B cell (primary cell): ENCODE measurements at regions not wholly inside any gene's neighbourhood (a gene's known extent, or its start where the extent isn't known, plus 50 kb on each side); places are given as distances from the start of the nearest gene placed in this dataset.

ENCODE experiments used
- ATAC-seq: fragments of 200-7000 bp; cut with Tn5 transposase; one replicate; pipeline ENCODE4 v1.10.0; 2021; ENCODE audit warnings: low read depth, mild to moderate bottlenecking, moderate number of reproducible peaks, moderate library complexity
- CTCF ChIA-PET: fragments of 350-600 bp; sonication (Branson Sonifier 250); formaldehyde crosslinking; loops from one replicate; lab custom pipeline; 2021; ENCODE audit warnings: antibody characterized with exemption, inconsistent platforms; lab: Charles Lee
- POLR2A ChIA-PET: fragments of 350-600 bp; sonication (Branson Sonifier 250); formaldehyde crosslinking; loops from one replicate; lab custom pipeline; 2021; ENCODE audit warnings: antibody characterized with exemption; lab: Charles Lee
- DNase-seq: peaks from one replicate; pipeline ENCODE4 v3.0.0; 2013
- H2AFZ ChIP-seq: 2 replicates; pipeline ENCODE4 v1.6.1; 2012; ENCODE audit warnings: mild to moderate bottlenecking, low read depth, low read length; ENCODE audit not compliant: insufficient read depth, poor library complexity, severe bottlenecking
- H3K27ac ChIP-seq, 2 donors: 1 replicate in 1 of 2; 2 replicates in 1 of 2; pipeline ENCODE4 v1.5.1; 2012 to 2013; ENCODE audit warnings: low read length in 2 of 2, mild to moderate bottlenecking in 2 of 2, moderate library complexity in 1 of 2
- H3K27me3 ChIP-seq, 4 experiments: fragments of 200-600 bp in 1 of 4; sonication (generic) in 1 of 4; replicated peaks in 1 of 4; 1 replicate in 2 of 4; 2 replicates in 2 of 4; pipeline versions ENCODE4 v1.6.1 to v1.7.0; 2013 to 2016; ENCODE audit warnings: low read length in 3 of 4, mild to moderate bottlenecking in 2 of 4, mixed read lengths in 1 of 4, moderate library complexity in 1 of 4; ENCODE audit not compliant: insufficient read depth in 4 of 4, control insufficient read depth in 3 of 4; ENCODE audit errors: control extremely low read depth in 1 of 4
- H3K36me3 ChIP-seq, 2 experiments: replicated peaks in 1 of 2; 1 replicate in 1 of 2; 2 replicates in 1 of 2; pipeline versions ENCODE4 v1.6.1 to v1.7.1; 2013; ENCODE audit warnings: low read length in 1 of 2; ENCODE audit not compliant: insufficient read depth in 2 of 2, control insufficient read depth in 1 of 2; ENCODE audit errors: control extremely low read depth in 1 of 2, extremely low read depth in 1 of 2
- H3K4me1 ChIP-seq, 2 donors: fragments of 200-600 bp in 1 of 2; sonication (generic) in 1 of 2; 1 replicate in 1 of 2; 2 replicates in 1 of 2; pipeline versions ENCODE4 v1.5.1 to v1.6.1; 2013 to 2017; ENCODE audit warnings: low read length in 2 of 2; ENCODE audit not compliant: control insufficient read depth in 2 of 2, insufficient read depth in 2 of 2
- H3K4me2 ChIP-seq: replicated peaks from 2 replicates; pipeline ENCODE3; 2012; ENCODE audit warnings: mild to moderate bottlenecking, low read depth, low read length; ENCODE audit not compliant: poor library complexity, severe bottlenecking
- H3K4me3 ChIP-seq, 5 experiments: fragments of 200-600 bp in 1 of 5; sonication (generic) in 1 of 5; 1 replicate in 3 of 5; 2 replicates in 2 of 5; pipeline versions ENCODE4 v1.5.1 to v1.7.0; 2011 to 2016; ENCODE audit warnings: low read length in 4 of 5, mild to moderate bottlenecking in 4 of 5, low read depth in 2 of 5, control low read depth in 1 of 5, moderate library complexity in 1 of 5; ENCODE audit not compliant: insufficient read depth in 1 of 5; ENCODE audit errors: control extremely low read depth in 1 of 5, extremely low read depth in 1 of 5
- H3K79me2 ChIP-seq: fragments of 200-600 bp; sonication (generic); one replicate; pipeline ENCODE4 v1.6.0; 2016; ENCODE audit warnings: low read length; ENCODE audit not compliant: control insufficient read depth, insufficient read depth
- H3K9ac ChIP-seq: fragments of 200-600 bp; sonication (generic); 2 replicates; pipeline ENCODE4 v1.6.1; 2017; ENCODE audit warnings: mild to moderate bottlenecking, low read length, moderate library complexity
- H3K9me3 ChIP-seq, 3 donors: one replicate each; pipeline versions ENCODE4 v1.6.1 to v1.7.1; 2013; ENCODE audit warnings: low read length in 2 of 3; ENCODE audit not compliant: control insufficient read depth in 2 of 3, insufficient read depth in 1 of 3; ENCODE audit errors: control extremely low read depth in 1 of 3
- H4K20me1 ChIP-seq: 2 replicates; pipeline ENCODE4 v1.6.0; 2012; ENCODE audit warnings: mild to moderate bottlenecking, low read length; ENCODE audit not compliant: insufficient read depth, control insufficient read depth, poor library complexity, severe bottlenecking
- H3K27ac Mint-ChIP-seq: one replicate; pipeline ENCODE4 v1.8.0; 2021; ENCODE audit warnings: mixed read lengths
- H3K27me3 Mint-ChIP-seq: one replicate; pipeline ENCODE4 v1.8.0; 2021; ENCODE audit warnings: mixed read lengths
- H3K4me1 Mint-ChIP-seq: one replicate; pipeline ENCODE4 v1.8.0; 2021; ENCODE audit warnings: mixed read lengths
- H3K4me3 Mint-ChIP-seq: one replicate; pipeline ENCODE4 v1.8.0; 2021; ENCODE audit warnings: mixed read lengths
- H3K9me3 Mint-ChIP-seq: one replicate; pipeline ENCODE4 v1.8.0; 2022; ENCODE audit warnings: mixed read lengths; ENCODE audit not compliant: insufficient read depth
- EZH2 ChIP-seq: IDR thresholded peaks from 2 replicates; pipeline ENCODE4 v1.6.1; 2012; ENCODE audit warnings: borderline replicate concordance, low read depth, mild to moderate bottlenecking, moderate library complexity, low read length; ENCODE audit not compliant: insufficient read depth, poor library complexity, severe bottlenecking
- WGBS: methylation state at CpG from one replicate; pipeline ENCODE4 v1.1.5; 2013; ENCODE audit warnings: missing lambda C conversion rate; ENCODE audit not compliant: insufficient coverage; 5-methylcytosine and 5-hydroxymethylcytosine counted together
- intact Hi-C: fragments of 100-400 bp; cut with micrococcal nuclease; formaldehyde crosslinking; loops from one replicate; pipeline ENCODE4 v1.10.0; 2022
- TF ChIP-seq, protein P1 (sequence below): fragments of 200-600 bp; IDR thresholded peaks from one replicate; pipeline ENCODE4 v1.8.0; 2022; ENCODE audit warnings: antibody characterized with exemption, mild to moderate bottlenecking

DNA sequence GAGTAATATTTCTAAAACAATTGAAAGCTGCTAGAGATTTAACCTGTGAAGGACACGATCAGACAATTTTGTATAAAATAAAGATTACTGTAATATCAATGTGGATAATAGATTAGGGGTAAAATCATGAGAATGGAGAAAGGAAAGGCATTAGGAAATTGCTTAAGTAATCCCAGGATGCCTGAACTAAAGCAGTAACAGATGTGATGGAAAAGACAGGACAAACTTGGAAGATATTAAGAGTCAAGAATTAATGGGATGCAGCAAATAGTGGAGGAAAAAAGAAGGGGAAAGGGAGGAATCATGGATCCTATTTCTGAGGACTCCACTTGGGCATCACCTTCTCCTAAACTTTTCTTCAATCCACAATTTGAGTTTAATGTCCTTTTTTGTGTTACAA is 437.1 kb upstream of the PMFBP1 start:
- ChIA-PET CTCF (no interaction called here), POLR2A (no interaction called here)
- no peak overlapping the region for H3K27ac ChIP-seq
- no peaks in the 10 kb centered on the region for H3K79me2 ChIP-seq
- H3K27ac Mint-ChIP-seq: no peak overlapping the region
- no CpG with 5 or more reads among the region's 1 CpG for WGBS
- peaks cover 8 to 9% of the 10 kb centered on the region in 2 donors for H3K4me1 ChIP-seq
- H3K4me1 Mint-ChIP-seq: peaks cover 12% of the 10 kb centered on the region
- intact Hi-C loops: no loop called here
- H3K9me3 Mint-ChIP-seq: no peaks in the 10 kb centered on the region
- no peak overlapping the region for H2AFZ ChIP-seq
- ATAC-seq: no peak
- no peaks in the 10 kb centered on the region for H3K36me3 ChIP-seq
- H3K4me3 Mint-ChIP-seq: no peak overlapping the region
- no peak overlapping the region for H3K9ac ChIP-seq
- DNase-seq: no peak
- no peaks in the 10 kb centered on the region for H4K20me1 ChIP-seq
- no peak overlapping the region for H3K4me3 ChIP-seq
- no peak for TF ChIP-seq EZH2
- TF ChIP-seq, protein P1, sequence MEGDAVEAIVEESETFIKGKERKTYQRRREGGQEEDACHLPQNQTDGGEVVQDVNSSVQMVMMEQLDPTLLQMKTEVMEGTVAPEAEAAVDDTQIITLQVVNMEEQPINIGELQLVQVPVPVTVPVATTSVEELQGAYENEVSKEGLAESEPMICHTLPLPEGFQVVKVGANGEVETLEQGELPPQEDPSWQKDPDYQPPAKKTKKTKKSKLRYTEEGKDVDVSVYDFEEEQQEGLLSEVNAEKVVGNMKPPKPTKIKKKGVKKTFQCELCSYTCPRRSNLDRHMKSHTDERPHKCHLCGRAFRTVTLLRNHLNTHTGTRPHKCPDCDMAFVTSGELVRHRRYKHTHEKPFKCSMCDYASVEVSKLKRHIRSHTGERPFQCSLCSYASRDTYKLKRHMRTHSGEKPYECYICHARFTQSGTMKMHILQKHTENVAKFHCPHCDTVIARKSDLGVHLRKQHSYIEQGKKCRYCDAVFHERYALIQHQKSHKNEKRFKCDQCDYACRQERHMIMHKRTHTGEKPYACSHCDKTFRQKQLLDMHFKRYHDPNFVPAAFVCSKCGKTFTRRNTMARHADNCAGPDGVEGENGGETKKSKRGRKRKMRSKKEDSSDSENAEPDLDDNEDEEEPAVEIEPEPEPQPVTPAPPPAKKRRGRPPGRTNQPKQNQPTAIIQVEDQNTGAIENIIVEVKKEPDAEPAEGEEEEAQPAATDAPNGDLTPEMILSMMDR: no peak
- peaks cover 0 to 4% (median 0%) of the 10 kb centered on the region in 3 donors for H3K9me3 ChIP-seq
- no peaks in the 10 kb centered on the region for H3K27me3 Mint-ChIP-seq
- H3K4me2 ChIP-seq: no peak overlapping the region
- H3K27me3 ChIP-seq: no peaks in the 10 kb centered on the region

DNA sequence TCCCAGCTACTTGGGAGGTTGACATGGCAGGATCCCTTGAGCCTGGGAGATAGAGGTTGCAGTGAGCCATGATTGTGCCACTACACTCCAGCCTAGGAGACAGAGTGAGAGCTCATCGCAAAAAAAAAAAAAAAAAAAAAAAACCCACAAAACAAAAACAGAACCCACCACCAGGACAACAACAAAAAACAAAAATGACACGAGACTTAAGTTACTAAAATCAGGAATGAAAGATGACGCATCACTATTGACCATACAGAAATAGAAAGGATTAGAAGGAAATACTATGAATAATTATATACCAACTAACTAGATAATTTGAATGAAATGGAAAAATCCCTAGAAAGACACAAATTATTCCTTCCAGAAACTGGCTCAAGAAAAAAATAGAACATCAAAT is 432.4 kb upstream of the PMFBP1 start:
- peaks cover 1% of the 10 kb centered on the region for H3K4me1 Mint-ChIP-seq
- no CpG with 5 or more reads among the region's 3 CpGs for WGBS
- CTCF ChIA-PET: no interaction called here
- no peaks in the 10 kb centered on the region for H3K79me2 ChIP-seq
- no peaks in the 10 kb centered on the region for H3K27me3 ChIP-seq
- peaks cover 0 to 9% (median 1%) of the 10 kb centered on the region in 3 donors for H3K9me3 ChIP-seq
- H3K36me3 ChIP-seq: no peaks in the 10 kb centered on the region
- POLR2A ChIA-PET: no interaction called here
- intact Hi-C loops: no loop called here
- no peak overlapping the region for H3K27ac Mint-ChIP-seq
- no peak overlapping the region for H3K9ac ChIP-seq
- no peak overlapping the region for H3K4me2 ChIP-seq
- no peak overlapping the region for H3K27ac ChIP-seq
- H3K4me3 ChIP-seq: no peak overlapping the region
- H3K27me3 Mint-ChIP-seq: no peaks in the 10 kb centered on the region
- DNase-seq (no peak), ATAC-seq (no peak)
- H3K4me3 Mint-ChIP-seq: no peak overlapping the region
- no peaks in the 10 kb centered on the region for H3K9me3 Mint-ChIP-seq
- no peaks in the 10 kb centered on the region for H4K20me1 ChIP-seq
- TF ChIP-seq EZH2: no peak
- TF ChIP-seq, protein P1: no peak
- no peak overlapping the region for H2AFZ ChIP-seq
- H3K4me1 ChIP-seq: no peaks in the 10 kb centered on the region
